Skin epidermis (tissue), 12 donors: ENCODE measurements at regions not wholly inside any gene's neighbourhood (a gene's known extent, or its start where the extent isn't known, plus 50 kb on each side); places are given as distances from the start of the nearest gene placed in this dataset.

ENCODE experiments used
- H3K27ac ChIP-seq, 21 experiments: fragments of 200-600 bp; sonication (generic) in 11 of 21; one replicate each; pipeline ENCODE4 v1.5.0; 2020; ENCODE audit warnings: mild to moderate bottlenecking in 3 of 21, inconsistent platforms in 2 of 21, moderate library complexity in 2 of 21
- H3K4me3 ChIP-seq, 7 experiments: fragments of 200-600 bp; sonication (generic) in 2 of 7; one replicate each; pipeline ENCODE4 v1.5.0; 2020; ENCODE audit warnings: inconsistent platforms in 2 of 7, mild to moderate bottlenecking in 2 of 7, moderate library complexity in 1 of 7

- no peak overlapping the region for H3K27ac ChIP-seq
- no peak overlapping the region for H3K4me3 ChIP-seq
Observed at GRCh38 chr21:18191139-18191538, 53.5 kb upstream of the CHODL start.

GRCh38 chr21:18178509-18178908 is 66.1 kb upstream of the CHODL start:
- H3K4me3 ChIP-seq, result no peak overlapping the region

GRCh38 chr21:18174370-18174769 is 70.3 kb upstream of the CHODL start:
- H3K4me3 ChIP-seq, result no peak overlapping the region
- no peak overlapping the region for H3K27ac ChIP-seq

More at GRCh38 chr21:18178509-18178908, 66.1 kb upstream of the CHODL start:
- no peak overlapping the region for H3K27ac ChIP-seq

- no peak overlapping the region for H3K27ac ChIP-seq
- no peak overlapping the region for H3K4me3 ChIP-seq
Observed at GRCh38 chr21:18170829-18171228, 73.8 kb upstream of the CHODL start.

- H3K4me3 ChIP-seq, result no peak overlapping the region
- no peak overlapping the region for H3K27ac ChIP-seq
Observed at GRCh38 chr21:18170221-18170620, 74.4 kb upstream of the CHODL start.

- Histone ChIP-seq H3K27ac (no peak overlapping the region), H3K4me3 (no peak overlapping the region)
Observed at GRCh38 chr21:18168108-18168507, 76.5 kb upstream of the CHODL start.

- no peak overlapping the region for H3K27ac ChIP-seq
- no peak overlapping the region for H3K4me3 ChIP-seq
Observed at GRCh38 chr21:18164933-18165332, 79.7 kb upstream of the CHODL start.

GRCh38 chr21:18164483-18164882 is 80.2 kb upstream of the CHODL start:
- no peak overlapping the region for H3K27ac ChIP-seq
- no peak overlapping the region for H3K4me3 ChIP-seq

GRCh38 chr21:18163956-18164355 is 80.7 kb upstream of the CHODL start:
- Histone ChIP-seq H3K27ac (no peak overlapping the region), H3K4me3 (no peak overlapping the region)

- Histone ChIP-seq H3K27ac (no peak overlapping the region), H3K4me3 (no peak overlapping the region)
Observed at GRCh38 chr21:18161841-18162240, 82.8 kb upstream of the CHODL start.

- Histone ChIP-seq H3K4me3 (no peak overlapping the region), H3K27ac (no peak overlapping the region)
Observed at GRCh38 chr21:18157406-18157805, 87.2 kb upstream of the CHODL start.

GRCh38 chr21:18155508-18156193 is 89.0 kb upstream of the CHODL start:
- Histone ChIP-seq H3K27ac (no peak overlapping the region), H3K4me3 (no peak overlapping the region)

GRCh38 chr21:18153063-18153462 is 91.6 kb upstream of the CHODL start:
- Histone ChIP-seq H3K4me3 (no peak overlapping the region), H3K27ac (no peak overlapping the region)

GRCh38 chr21:18152371-18152770 is 92.3 kb upstream of the CHODL start:
- H3K4me3 ChIP-seq, result no peak overlapping the region
- no peak overlapping the region for H3K27ac ChIP-seq

GRCh38 chr21:18151046-18151445 is 93.6 kb upstream of the CHODL start:
- Histone ChIP-seq H3K27ac (no peak overlapping the region), H3K4me3 (no peak overlapping the region)

- Histone ChIP-seq H3K4me3 (no peak overlapping the region), H3K27ac (no peak overlapping the region)
Observed at GRCh38 chr21:18148401-18148800, 96.2 kb upstream of the CHODL start.

- H3K4me3 ChIP-seq, result no peak overlapping the region
- no peak overlapping the region for H3K27ac ChIP-seq
Observed at GRCh38 chr21:18147678-18148077, 97.0 kb upstream of the CHODL start.

GRCh38 chr21:18146820-18147219 is 97.8 kb upstream of the CHODL start:
- Histone ChIP-seq H3K27ac (no peak overlapping the region), H3K4me3 (no peak overlapping the region)

- no peak overlapping the region for H3K4me3 ChIP-seq
- no peak overlapping the region for H3K27ac ChIP-seq
Observed at GRCh38 chr21:18144339-18144738, 100.3 kb upstream of the CHODL start.

GRCh38 chr21:18142655-18143054 is 102.0 kb upstream of the CHODL start:
- Histone ChIP-seq H3K4me3 (no peak overlapping the region), H3K27ac (no peak overlapping the region)

- Histone ChIP-seq H3K4me3 (no peak overlapping the region), H3K27ac (no peak overlapping the region)
Observed at GRCh38 chr21:18138507-18138906, 106.1 kb upstream of the CHODL start.

- no peak overlapping the region for H3K4me3 ChIP-seq
- H3K27ac ChIP-seq, result no peak overlapping the region
Observed at GRCh38 chr21:18129526-18129925, 115.1 kb upstream of the CHODL start.
